ENCODE measurements at regions not wholly inside any gene's neighbourhood (a gene's known extent, or its start where the extent isn't known, plus 50 kb on each side); places are given as distances from the start of the nearest gene placed in this dataset.

DNA sequence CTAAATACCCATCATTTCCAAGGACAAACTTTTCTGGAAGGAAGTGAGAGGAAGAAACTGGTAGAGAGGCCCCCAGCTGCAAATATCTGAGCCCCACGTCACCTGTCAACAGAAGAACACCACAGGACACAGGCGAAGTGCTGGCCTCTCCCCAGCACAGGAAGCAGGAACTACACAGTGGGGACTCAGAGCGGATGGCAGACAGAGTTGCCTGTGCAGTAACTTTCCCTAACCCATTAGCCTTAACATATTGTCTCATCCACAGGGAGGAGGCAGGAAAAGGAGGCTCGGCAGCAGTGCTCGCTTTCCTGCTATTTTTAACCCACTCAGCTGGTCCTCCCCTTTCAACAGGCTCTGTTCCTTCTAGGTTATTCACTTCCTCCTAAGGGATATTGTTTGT lies 111.5 kb upstream of the TMPO start:
- no peaks in the 10 kb centered on the region for H3K36me3 Mint-ChIP-seq (ENCODE audit: insufficient read depth)
- peaks cover 4% of the 10 kb centered on the region for H3K4me1 Mint-ChIP-seq (ENCODE audit: low read depth)
- peaks cover 7% of the 10 kb centered on the region for H3K9me3 Mint-ChIP-seq (ENCODE audit: low read depth)
- H3K27ac Mint-ChIP-seq: no peak overlapping the region
- TF ChIP-seq, protein P1, sequence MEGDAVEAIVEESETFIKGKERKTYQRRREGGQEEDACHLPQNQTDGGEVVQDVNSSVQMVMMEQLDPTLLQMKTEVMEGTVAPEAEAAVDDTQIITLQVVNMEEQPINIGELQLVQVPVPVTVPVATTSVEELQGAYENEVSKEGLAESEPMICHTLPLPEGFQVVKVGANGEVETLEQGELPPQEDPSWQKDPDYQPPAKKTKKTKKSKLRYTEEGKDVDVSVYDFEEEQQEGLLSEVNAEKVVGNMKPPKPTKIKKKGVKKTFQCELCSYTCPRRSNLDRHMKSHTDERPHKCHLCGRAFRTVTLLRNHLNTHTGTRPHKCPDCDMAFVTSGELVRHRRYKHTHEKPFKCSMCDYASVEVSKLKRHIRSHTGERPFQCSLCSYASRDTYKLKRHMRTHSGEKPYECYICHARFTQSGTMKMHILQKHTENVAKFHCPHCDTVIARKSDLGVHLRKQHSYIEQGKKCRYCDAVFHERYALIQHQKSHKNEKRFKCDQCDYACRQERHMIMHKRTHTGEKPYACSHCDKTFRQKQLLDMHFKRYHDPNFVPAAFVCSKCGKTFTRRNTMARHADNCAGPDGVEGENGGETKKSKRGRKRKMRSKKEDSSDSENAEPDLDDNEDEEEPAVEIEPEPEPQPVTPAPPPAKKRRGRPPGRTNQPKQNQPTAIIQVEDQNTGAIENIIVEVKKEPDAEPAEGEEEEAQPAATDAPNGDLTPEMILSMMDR (IDR thresholded peaks at IDR 0.05; ENCODE audit: unreplicated experiment): no peak
- H3K4me3 Mint-ChIP-seq (ENCODE audit: low read depth): no peak overlapping the region
- peaks cover 3% of the 10 kb centered on the region for H3K27me3 Mint-ChIP-seq
- DNase-seq (ENCODE audit: low spot score, unreplicated experiment): no peak

DNA sequence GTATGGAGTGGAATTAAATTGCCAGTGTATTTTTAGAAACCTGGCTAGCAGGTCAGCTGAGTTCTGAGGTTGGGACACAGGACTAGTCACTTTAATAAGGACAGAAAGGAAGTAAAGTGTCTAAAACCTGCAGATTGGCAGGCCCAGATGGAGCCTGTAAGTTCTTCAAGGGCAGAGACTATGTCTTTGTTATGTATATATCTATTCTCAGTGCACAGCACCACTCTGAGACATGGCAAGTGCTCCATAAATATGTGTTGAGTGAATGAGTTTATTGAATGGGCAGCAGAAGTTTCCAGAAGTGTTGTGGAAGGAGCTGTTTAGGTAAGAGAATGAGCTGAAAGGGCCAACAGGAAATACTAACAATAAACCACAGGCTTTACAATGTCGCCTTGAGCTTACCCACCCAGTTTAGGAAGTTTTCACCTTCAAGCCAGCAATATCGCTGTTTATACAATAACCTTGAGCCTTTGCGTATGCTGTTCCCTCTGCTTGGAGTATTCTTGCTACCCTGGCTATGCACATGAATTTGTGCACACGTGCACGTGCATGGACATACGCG lies 109.5 kb upstream of the TMPO start:
- Mint-ChIP-seq H3K27me3 (no peaks in the 10 kb centered on the region), H3K4me1 (ENCODE audit: low read depth) (peaks cover 4% of the 10 kb centered on the region), H3K4me3 (ENCODE audit: low read depth) (no peak overlapping the region), H3K9me3 (ENCODE audit: low read depth) (peaks cover 7% of the 10 kb centered on the region), H3K36me3 (ENCODE audit: insufficient read depth) (no peaks in the 10 kb centered on the region), H3K27ac (no peak overlapping the region)
- DNase-seq (ENCODE audit: low spot score, unreplicated experiment): no peak
- TF ChIP-seq, protein P1 (IDR thresholded peaks at IDR 0.05; ENCODE audit: unreplicated experiment): no peak

DNA sequence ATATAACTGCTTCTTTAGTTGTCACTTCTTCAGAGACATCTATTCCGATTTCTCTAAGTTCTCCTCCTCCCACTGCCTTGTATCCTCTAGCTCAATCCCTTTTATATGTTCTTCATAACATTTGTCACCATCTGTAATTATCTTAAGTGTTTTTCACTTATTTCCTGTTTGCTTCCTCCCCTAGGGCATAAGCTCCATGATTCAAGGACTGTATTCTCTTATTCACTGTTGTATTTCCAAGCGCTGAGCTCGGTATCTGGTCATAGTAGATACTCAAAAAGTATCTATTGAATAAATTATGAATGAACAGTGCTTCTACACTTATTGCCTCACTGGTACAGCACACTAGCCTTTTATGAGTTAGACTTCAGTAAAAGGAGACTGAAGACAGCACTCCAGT lies 109.0 kb upstream of the TMPO start:
- no peaks in the 10 kb centered on the region for H3K27me3 Mint-ChIP-seq
- no peak overlapping the region for H3K4me3 Mint-ChIP-seq (ENCODE audit: low read depth)
- TF ChIP-seq, protein P1 (IDR thresholded peaks at IDR 0.05; ENCODE audit: unreplicated experiment): no peak
- no peak for DNase-seq (ENCODE audit: low spot score, unreplicated experiment)
- peaks cover 4% of the 10 kb centered on the region for H3K4me1 Mint-ChIP-seq (ENCODE audit: low read depth)
- H3K27ac Mint-ChIP-seq: no peak overlapping the region
- H3K36me3 Mint-ChIP-seq (ENCODE audit: insufficient read depth): no peaks in the 10 kb centered on the region
- H3K9me3 Mint-ChIP-seq (ENCODE audit: low read depth): peaks cover 7% of the 10 kb centered on the region

- TF ChIP-seq, protein P1 (IDR thresholded peaks at IDR 0.05; ENCODE audit: unreplicated experiment): no peak
- Mint-ChIP-seq H3K27ac (no peak overlapping the region), H3K27me3 (no peaks in the 10 kb centered on the region), H3K36me3 (ENCODE audit: insufficient read depth) (no peaks in the 10 kb centered on the region), H3K4me1 (ENCODE audit: low read depth) (peaks cover 3% of the 10 kb centered on the region), H3K4me3 (ENCODE audit: low read depth) (no peak overlapping the region), H3K9me3 (ENCODE audit: low read depth) (peaks cover 7% of the 10 kb centered on the region)
- DNase-seq (ENCODE audit: low spot score, unreplicated experiment): no peak
These were observed 106.7 kb upstream of the TMPO start for GRCh38 chr12:98408681-98409080.

DNA sequence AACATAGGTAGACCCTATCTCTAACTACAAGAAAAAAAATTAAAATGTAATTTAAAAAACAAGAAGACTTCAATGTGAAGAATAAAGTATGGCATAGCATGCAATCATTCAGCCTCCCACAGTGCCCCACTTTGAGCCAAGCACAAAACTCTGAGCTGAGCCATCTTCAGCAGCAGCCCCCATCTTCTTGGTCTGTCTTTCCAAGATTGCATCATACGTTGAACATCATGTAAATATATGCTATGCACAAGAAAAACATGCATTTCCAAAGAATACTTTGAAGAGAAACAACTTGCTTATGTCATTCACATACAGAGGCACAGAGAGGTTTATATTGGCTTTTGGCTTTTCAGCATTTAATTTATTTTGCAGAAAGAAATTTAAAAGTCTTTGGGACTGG lies 105.8 kb upstream of the TMPO start:
- peaks cover 3% of the 10 kb centered on the region for H3K4me1 Mint-ChIP-seq (ENCODE audit: low read depth)
- TF ChIP-seq, protein P1 (IDR thresholded peaks at IDR 0.05; ENCODE audit: unreplicated experiment): no peak
- no peaks in the 10 kb centered on the region for H3K27me3 Mint-ChIP-seq
- DNase-seq (ENCODE audit: low spot score, unreplicated experiment): no peak
- no peak overlapping the region for H3K27ac Mint-ChIP-seq
- no peak overlapping the region for H3K4me3 Mint-ChIP-seq (ENCODE audit: low read depth)
- no peaks in the 10 kb centered on the region for H3K36me3 Mint-ChIP-seq (ENCODE audit: insufficient read depth)
- H3K9me3 Mint-ChIP-seq (ENCODE audit: low read depth): peaks cover 7% of the 10 kb centered on the region

Measured in progenitor cell of endocrine pancreas (in vitro differentiated cells).